B cell (primary cell): ENCODE measurements at regions not wholly inside any gene's neighbourhood (a gene's known extent, or its start where the extent isn't known, plus 50 kb on each side); places are given as distances from the start of the nearest gene placed in this dataset.

Experiments
- ATAC-seq: fragments of 200-7000 bp; cut with Tn5 transposase; one replicate; pipeline ENCODE4 v1.10.0; 2021; ENCODE audit warnings: low read depth, mild to moderate bottlenecking, moderate number of reproducible peaks, moderate library complexity
- CTCF ChIA-PET: fragments of 350-600 bp; sonication (Branson Sonifier 250); formaldehyde crosslinking; loops from one replicate; lab custom pipeline; 2021; ENCODE audit warnings: antibody characterized with exemption, inconsistent platforms; lab: Charles Lee
- POLR2A ChIA-PET: fragments of 350-600 bp; sonication (Branson Sonifier 250); formaldehyde crosslinking; loops from one replicate; lab custom pipeline; 2021; ENCODE audit warnings: antibody characterized with exemption; lab: Charles Lee
- DNase-seq: peaks from one replicate; pipeline ENCODE4 v3.0.0; 2013
- H2AFZ ChIP-seq: 2 replicates; pipeline ENCODE4 v1.6.1; 2012; ENCODE audit warnings: mild to moderate bottlenecking, low read depth, low read length; ENCODE audit not compliant: insufficient read depth, poor library complexity, severe bottlenecking
- H3K27ac ChIP-seq, 2 donors: 1 replicate in 1 of 2; 2 replicates in 1 of 2; pipeline ENCODE4 v1.5.1; 2012 to 2013; ENCODE audit warnings: low read length in 2 of 2, mild to moderate bottlenecking in 2 of 2, moderate library complexity in 1 of 2
- H3K27me3 ChIP-seq, 4 experiments: fragments of 200-600 bp in 1 of 4; sonication (generic) in 1 of 4; replicated peaks in 1 of 4; 1 replicate in 2 of 4; 2 replicates in 2 of 4; pipeline versions ENCODE4 v1.6.1 to v1.7.0; 2013 to 2016; ENCODE audit warnings: low read length in 3 of 4, mild to moderate bottlenecking in 2 of 4, mixed read lengths in 1 of 4, moderate library complexity in 1 of 4; ENCODE audit not compliant: insufficient read depth in 4 of 4, control insufficient read depth in 3 of 4; ENCODE audit errors: control extremely low read depth in 1 of 4
- H3K36me3 ChIP-seq, 2 experiments: replicated peaks in 1 of 2; 1 replicate in 1 of 2; 2 replicates in 1 of 2; pipeline versions ENCODE4 v1.6.1 to v1.7.1; 2013; ENCODE audit warnings: low read length in 1 of 2; ENCODE audit not compliant: insufficient read depth in 2 of 2, control insufficient read depth in 1 of 2; ENCODE audit errors: control extremely low read depth in 1 of 2, extremely low read depth in 1 of 2
- H3K4me1 ChIP-seq, 2 donors: fragments of 200-600 bp in 1 of 2; sonication (generic) in 1 of 2; 1 replicate in 1 of 2; 2 replicates in 1 of 2; pipeline versions ENCODE4 v1.5.1 to v1.6.1; 2013 to 2017; ENCODE audit warnings: low read length in 2 of 2; ENCODE audit not compliant: control insufficient read depth in 2 of 2, insufficient read depth in 2 of 2
- H3K4me2 ChIP-seq: replicated peaks from 2 replicates; pipeline ENCODE3; 2012; ENCODE audit warnings: mild to moderate bottlenecking, low read depth, low read length; ENCODE audit not compliant: poor library complexity, severe bottlenecking
- H3K4me3 ChIP-seq, 5 experiments: fragments of 200-600 bp in 1 of 5; sonication (generic) in 1 of 5; 1 replicate in 3 of 5; 2 replicates in 2 of 5; pipeline versions ENCODE4 v1.5.1 to v1.7.0; 2011 to 2016; ENCODE audit warnings: low read length in 4 of 5, mild to moderate bottlenecking in 4 of 5, low read depth in 2 of 5, control low read depth in 1 of 5, moderate library complexity in 1 of 5; ENCODE audit not compliant: insufficient read depth in 1 of 5; ENCODE audit errors: control extremely low read depth in 1 of 5, extremely low read depth in 1 of 5
- H3K79me2 ChIP-seq: fragments of 200-600 bp; sonication (generic); one replicate; pipeline ENCODE4 v1.6.0; 2016; ENCODE audit warnings: low read length; ENCODE audit not compliant: control insufficient read depth, insufficient read depth
- H3K9ac ChIP-seq: fragments of 200-600 bp; sonication (generic); 2 replicates; pipeline ENCODE4 v1.6.1; 2017; ENCODE audit warnings: mild to moderate bottlenecking, low read length, moderate library complexity
- H3K9me3 ChIP-seq, 3 donors: one replicate each; pipeline versions ENCODE4 v1.6.1 to v1.7.1; 2013; ENCODE audit warnings: low read length in 2 of 3; ENCODE audit not compliant: control insufficient read depth in 2 of 3, insufficient read depth in 1 of 3; ENCODE audit errors: control extremely low read depth in 1 of 3
- H4K20me1 ChIP-seq: 2 replicates; pipeline ENCODE4 v1.6.0; 2012; ENCODE audit warnings: mild to moderate bottlenecking, low read length; ENCODE audit not compliant: insufficient read depth, control insufficient read depth, poor library complexity, severe bottlenecking
- H3K27ac Mint-ChIP-seq: one replicate; pipeline ENCODE4 v1.8.0; 2021; ENCODE audit warnings: mixed read lengths
- H3K27me3 Mint-ChIP-seq: one replicate; pipeline ENCODE4 v1.8.0; 2021; ENCODE audit warnings: mixed read lengths
- H3K4me1 Mint-ChIP-seq: one replicate; pipeline ENCODE4 v1.8.0; 2021; ENCODE audit warnings: mixed read lengths
- H3K4me3 Mint-ChIP-seq: one replicate; pipeline ENCODE4 v1.8.0; 2021; ENCODE audit warnings: mixed read lengths
- H3K9me3 Mint-ChIP-seq: one replicate; pipeline ENCODE4 v1.8.0; 2022; ENCODE audit warnings: mixed read lengths; ENCODE audit not compliant: insufficient read depth
- CTCF ChIP-seq: fragments of 200-600 bp; IDR thresholded peaks from one replicate; pipeline ENCODE4 v1.8.0; 2022; ENCODE audit warnings: antibody characterized with exemption, mild to moderate bottlenecking
- EZH2 ChIP-seq: IDR thresholded peaks from 2 replicates; pipeline ENCODE4 v1.6.1; 2012; ENCODE audit warnings: borderline replicate concordance, low read depth, mild to moderate bottlenecking, moderate library complexity, low read length; ENCODE audit not compliant: insufficient read depth, poor library complexity, severe bottlenecking
- WGBS: methylation state at CpG from one replicate; pipeline ENCODE4 v1.1.5; 2013; ENCODE audit warnings: missing lambda C conversion rate; ENCODE audit not compliant: insufficient coverage; 5-methylcytosine and 5-hydroxymethylcytosine counted together
- intact Hi-C: fragments of 100-400 bp; cut with micrococcal nuclease; formaldehyde crosslinking; loops from one replicate; pipeline ENCODE4 v1.10.0; 2022

GRCh38 chr6:22789315-22789714 lies 219.9 kb downstream of the HDGFL1 start:
- POLR2A ChIA-PET, result no interaction called here
- WGBS, result 95% methylated on average over 4 of the region's 5 CpGs
- DNase-seq (no peak), ATAC-seq (no peak)
- Histone ChIP-seq H3K27ac (no peak overlapping the region), H2AFZ (no peak overlapping the region), H3K27me3 (no peaks in the 10 kb centered on the region), H3K79me2 (no peaks in the 10 kb centered on the region), H3K36me3 (no peaks in the 10 kb centered on the region), H3K4me3 (no peak overlapping the region), H3K9me3 (peaks cover 0 to 8% (median 0%) of the 10 kb centered on the region in 3 donors), H3K4me1 (no peaks in the 10 kb centered on the region), H3K4me2 (no peak overlapping the region), H3K9ac (no peak overlapping the region), H4K20me1 (no peaks in the 10 kb centered on the region)
- intact Hi-C loops, result no loop called here
- Mint-ChIP-seq H3K4me3 (no peak overlapping the region), H3K9me3 (peaks cover 5% of the 10 kb centered on the region), H3K4me1 (no peaks in the 10 kb centered on the region), H3K27ac (no peak overlapping the region), H3K27me3 (no peaks in the 10 kb centered on the region)
- TF ChIP-seq EZH2 (no peak), CTCF (no peak)
- CTCF ChIA-PET, result no interaction called here

GRCh38 chr6:22794844-22795243 lies 225.5 kb downstream of the HDGFL1 start:
- no peaks in the 10 kb centered on the region for H3K27me3 ChIP-seq
- H2AFZ ChIP-seq, result no peak overlapping the region
- Mint-ChIP-seq H3K9me3 (peaks cover 9% of the 10 kb centered on the region), H3K4me1 (no peaks in the 10 kb centered on the region), H3K27ac (no peak overlapping the region), H3K27me3 (no peaks in the 10 kb centered on the region), H3K4me3 (no peak overlapping the region)
- no peak for TF ChIP-seq EZH2
- no peak for TF ChIP-seq CTCF
- no peak overlapping the region for H3K4me3 ChIP-seq
- POLR2A ChIA-PET, result no interaction called here
- intact Hi-C loops, result no loop called here
- no peak for ATAC-seq
- WGBS, result 80% methylated on average over 1 of the region's 1 CpG
- CTCF ChIA-PET, result no interaction called here
- H3K9ac ChIP-seq, result no peak overlapping the region
- H3K4me2 ChIP-seq, result no peak overlapping the region
- H3K36me3 ChIP-seq, result no peaks in the 10 kb centered on the region
- H3K27ac ChIP-seq, result no peak overlapping the region
- H3K4me1 ChIP-seq, result no peaks in the 10 kb centered on the region
- DNase-seq, result no peak
- H3K79me2 ChIP-seq, result no peaks in the 10 kb centered on the region
- peaks cover 0 to 13% (median 6%) of the 10 kb centered on the region in 3 donors for H3K9me3 ChIP-seq
- H4K20me1 ChIP-seq, result no peaks in the 10 kb centered on the region
